H9 (cell line): ENCODE measurements at regions not wholly inside any gene's neighbourhood (a gene's known extent, or its start where the extent isn't known, plus 50 kb on each side); places are given as distances from the start of the nearest gene placed in this dataset.

ENCODE experiments used
- DNase-seq: peaks from one replicate; pipeline ENCODE4 v3.0.0-alpha.2; 2017
- H2AFZ ChIP-seq: one replicate; pipeline ENCODE4 v1.6.1; 2013; ENCODE audit warnings: mild to moderate bottlenecking, low read length, control low read depth, moderate library complexity
- H2AK5ac ChIP-seq: 2 replicates; pipeline ENCODE4 v1.6.1; 2013; ENCODE audit warnings: low read length, control low read depth, mixed read lengths; ENCODE audit not compliant: insufficient read length
- H2BK120ac ChIP-seq: one replicate; pipeline ENCODE4 v1.6.1; 2013; ENCODE audit warnings: low read depth, mild to moderate bottlenecking, low read length, control low read depth, inconsistent platforms; ENCODE audit not compliant: poor library complexity, severe bottlenecking
- H2BK12ac ChIP-seq: 2 replicates; pipeline ENCODE4 v1.6.1; 2013; ENCODE audit warnings: low read length, control low read depth, mixed read lengths, low read depth; ENCODE audit not compliant: insufficient read length
- H2BK15ac ChIP-seq: 2 replicates; pipeline ENCODE4 v1.6.1; 2013; ENCODE audit warnings: low read depth, low read length, control low read depth
- H2BK20ac ChIP-seq: one replicate; pipeline ENCODE4 v1.6.1; 2013; ENCODE audit warnings: low read depth, mild to moderate bottlenecking, low read length, control low read depth, inconsistent platforms; ENCODE audit not compliant: poor library complexity, severe bottlenecking
- H2BK5ac ChIP-seq: 2 replicates; pipeline ENCODE4 v1.6.1; 2013; ENCODE audit warnings: low read length, control low read depth, mixed read lengths; ENCODE audit not compliant: insufficient read length
- H3K14ac ChIP-seq: 2 replicates; pipeline ENCODE4 v1.6.1; 2013; ENCODE audit warnings: low read length, control low read depth; ENCODE audit not compliant: insufficient read depth
- H3K18ac ChIP-seq: 2 replicates; pipeline ENCODE4 v1.6.1; 2013; ENCODE audit warnings: low read depth, mild to moderate bottlenecking, mixed read lengths, low read length, control low read depth; ENCODE audit not compliant: insufficient read length
- H3K23ac ChIP-seq: 2 replicates; pipeline ENCODE4 v1.6.1; 2013; ENCODE audit warnings: low read length, control low read depth, mixed read lengths, low read depth; ENCODE audit not compliant: insufficient read length
- H3K23me2 ChIP-seq: 2 replicates; pipeline ENCODE4 v1.6.1; 2013; ENCODE audit warnings: low read depth, mild to moderate bottlenecking, mixed read lengths, low read length, control low read depth; ENCODE audit not compliant: insufficient read length, poor library complexity, severe bottlenecking
- H3K27ac ChIP-seq: 2 replicates; pipeline ENCODE4 v1.5.1; 2013; ENCODE audit warnings: low read length, control low read depth, mixed read lengths, low read depth; ENCODE audit not compliant: insufficient read length
- H3K27me3 ChIP-seq: 2 replicates; pipeline ENCODE4 v1.6.1; 2013; ENCODE audit warnings: low read length, control low read depth, inconsistent platforms; ENCODE audit not compliant: insufficient read depth
- H3K4ac ChIP-seq: 2 replicates; pipeline ENCODE4 v1.6.1; 2013; ENCODE audit warnings: low read depth, mild to moderate bottlenecking, control low read depth, inconsistent platforms, low read length, moderate library complexity
- H3K4me1 ChIP-seq: 2 replicates; pipeline ENCODE4 v1.6.1; 2013; ENCODE audit warnings: low read length, control low read depth, inconsistent platforms; ENCODE audit not compliant: insufficient read depth
- H3K4me2 ChIP-seq: 2 replicates; pipeline ENCODE4 v1.6.1; 2013; ENCODE audit warnings: low read length, control low read depth, mixed read lengths; ENCODE audit not compliant: insufficient read length, insufficient read depth
- H3K56ac ChIP-seq: 2 replicates; pipeline ENCODE4 v1.6.1; 2013; ENCODE audit warnings: low read depth, mild to moderate bottlenecking, mixed read lengths, low read length, control low read depth; ENCODE audit not compliant: insufficient read length
- H3K79me1 ChIP-seq: 2 replicates; pipeline ENCODE4 v1.6.1; 2013; ENCODE audit warnings: low read depth, mild to moderate bottlenecking, moderate library complexity, low read length, control low read depth, inconsistent platforms; ENCODE audit not compliant: insufficient read depth, poor library complexity, severe bottlenecking
- H3K79me2 ChIP-seq: 2 replicates; pipeline ENCODE4 v1.6.1; 2013; ENCODE audit warnings: low read length, control low read depth, inconsistent platforms; ENCODE audit not compliant: insufficient read depth
- H3K9ac ChIP-seq: 2 replicates; pipeline ENCODE4 v1.6.1; 2013; ENCODE audit warnings: low read length, control low read depth, mixed read lengths; ENCODE audit not compliant: insufficient read length; ENCODE audit errors: extremely low read depth
- H3K9me3 ChIP-seq: one replicate; pipeline ENCODE4 v1.6.1; 2013; ENCODE audit warnings: low read depth, low read length, inconsistent platforms; ENCODE audit not compliant: control insufficient read depth
- H3T11ph ChIP-seq: one replicate; pipeline ENCODE4 v1.6.1; 2013; ENCODE audit warnings: mild to moderate bottlenecking, low read length, control low read depth, inconsistent platforms
- H4K20me1 ChIP-seq: one replicate; pipeline ENCODE4 v1.6.1; 2013; ENCODE audit not compliant: control insufficient read depth, insufficient read length, insufficient read depth
- H4K5ac ChIP-seq: 2 replicates; pipeline ENCODE4 v1.6.1; 2013; ENCODE audit warnings: low read depth, mild to moderate bottlenecking, mixed read lengths, low read length, control low read depth; ENCODE audit not compliant: insufficient read length
- H4K8ac ChIP-seq: replicated peaks from 2 replicates; pipeline ENCODE4 v1.6.1; 2013; ENCODE audit warnings: low read length, control low read depth, mixed read lengths, low read depth; ENCODE audit not compliant: insufficient read length
- H4K91ac ChIP-seq: 2 replicates; pipeline ENCODE4 v1.6.1; 2013; ENCODE audit warnings: low read depth, mild to moderate bottlenecking, moderate library complexity, mixed read lengths, low read length, control low read depth; ENCODE audit not compliant: insufficient read length
- H3K27ac Mint-ChIP-seq, 3 experiments: 2 replicates in 2 of 3; 3 replicates in 1 of 3; pipeline ENCODE4 v1.8.0; 2020 to 2021; ENCODE audit warnings: mixed read lengths in 3 of 3, mild to moderate bottlenecking in 1 of 3, moderate library complexity in 1 of 3
- H3K27me3 Mint-ChIP-seq: 2 replicates; pipeline ENCODE4 v1.8.0; 2021; ENCODE audit warnings: low read depth, mild to moderate bottlenecking, moderate library complexity, mixed read lengths
- H3K36me3 Mint-ChIP-seq, 3 experiments: 2 replicates in 2 of 3; 3 replicates in 1 of 3; pipeline ENCODE4 v1.8.0; 2020 to 2021; ENCODE audit warnings: low read depth in 3 of 3, mixed read lengths in 3 of 3; ENCODE audit not compliant: insufficient read depth in 1 of 3
- H3K4me1 Mint-ChIP-seq, 2 experiments: 2 replicates each; pipeline ENCODE4 v1.8.0; 2020; ENCODE audit warnings: mixed read lengths in 2 of 2
- H3K4me3 Mint-ChIP-seq, 2 experiments: 2 replicates in 1 of 2; 3 replicates in 1 of 2; pipeline ENCODE4 v1.8.0; 2020 to 2021; ENCODE audit warnings: mild to moderate bottlenecking in 2 of 2, mixed read lengths in 2 of 2, moderate library complexity in 1 of 2
- H3K9me3 Mint-ChIP-seq, 2 experiments: 2 replicates in 1 of 2; 3 replicates in 1 of 2; pipeline ENCODE4 v1.8.0; 2020; ENCODE audit warnings: mild to moderate bottlenecking in 2 of 2, mixed read lengths in 2 of 2, moderate library complexity in 1 of 2
- CTCF ChIP-seq: fragments of 200-600 bp; sonication (generic); conservative IDR thresholded peaks from 3 replicates; pipeline ENCODE4 v1.8.0; 2021; ENCODE audit warnings: antibody characterized with exemption, mild to moderate bottlenecking
- WGBS: extraction: QIAGEN DNeasy Blood & Tissue Kit; methylation state at CpG from one replicate; pipeline ENCODE4 v1.1.7; 2013; ENCODE audit warnings: missing lambda C conversion rate, low lambda C conversion rate, mixed read lengths; ENCODE audit not compliant: insufficient read length; ENCODE audit errors: extremely low coverage; 5-methylcytosine and 5-hydroxymethylcytosine counted together

DNA sequence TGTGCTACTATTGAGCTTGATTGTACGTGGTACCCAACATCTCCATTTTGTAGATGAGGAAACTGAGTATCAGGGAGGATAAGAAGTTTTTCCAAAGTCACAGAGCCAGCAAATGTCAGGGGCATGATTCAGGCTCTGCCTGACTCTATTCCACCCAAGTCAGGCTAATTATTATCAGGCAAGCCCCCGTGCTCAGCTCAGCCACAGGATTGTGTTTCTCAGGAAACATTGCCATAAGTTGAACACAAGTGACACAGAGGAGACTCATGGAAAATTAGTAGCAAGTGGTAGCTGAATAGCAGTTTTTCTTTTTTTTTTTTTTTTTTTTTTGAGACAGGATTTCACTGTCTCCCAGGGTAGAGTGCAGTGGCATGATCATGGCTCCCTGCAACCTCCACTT lies 260.5 kb downstream of the C1D start:
- Histone ChIP-seq H3K9me3 (no peaks in the 10 kb centered on the region), H3K9ac (no peak overlapping the region), H2AFZ (no peak overlapping the region), H2BK20ac (no peak overlapping the region), H2BK15ac (no peak overlapping the region), H2BK120ac (no peak overlapping the region), H3K56ac (no peak overlapping the region), H2BK5ac (no peak overlapping the region), H2BK12ac (no peak overlapping the region), H4K5ac (no peak overlapping the region), H3T11ph (no peak overlapping the region), H3K27ac (no peak overlapping the region), H4K8ac (no peak overlapping the region), H2AK5ac (no peak overlapping the region), H4K20me1 (no peaks in the 10 kb centered on the region), H3K79me2 (no peaks in the 10 kb centered on the region), H3K4me1 (0 out of 2 replicates have a peak, but pooled peaks cover 3% of the 10 kb centered on the region), H3K23me2 (no peaks in the 10 kb centered on the region), H4K91ac (no peak overlapping the region), H3K23ac (no peak overlapping the region), H3K27me3 (no peaks in the 10 kb centered on the region), H3K18ac (no peak overlapping the region), H3K14ac (no peak overlapping the region), H3K79me1 (no peaks in the 10 kb centered on the region), H3K4me2 (no peak overlapping the region), H3K4ac (no peak overlapping the region)
- TF ChIP-seq CTCF: no peak
- peaks cover 1 to 6% of the 10 kb centered on the region in 2 experiments; a peak in 3 of 4 replicates for H3K4me1 Mint-ChIP-seq
- H3K36me3 Mint-ChIP-seq: no peaks in the 10 kb centered on the region
- peaks cover 10% of the 10 kb centered on the region for H3K27me3 Mint-ChIP-seq
- WGBS: no CpG with 5 or more reads among the region's 2 CpGs
- H3K27ac Mint-ChIP-seq: no peak overlapping the region
- H3K4me3 Mint-ChIP-seq: no peak overlapping the region
- no peak for DNase-seq
- no peaks in the 10 kb centered on the region; a peak in 2 of 5 replicates for H3K9me3 Mint-ChIP-seq
